ENCODE measurements at regions not wholly inside any gene's neighbourhood (a gene's known extent, or its start where the extent isn't known, plus 50 kb on each side); places are given as distances from the start of the nearest gene placed in this dataset.

DNA sequence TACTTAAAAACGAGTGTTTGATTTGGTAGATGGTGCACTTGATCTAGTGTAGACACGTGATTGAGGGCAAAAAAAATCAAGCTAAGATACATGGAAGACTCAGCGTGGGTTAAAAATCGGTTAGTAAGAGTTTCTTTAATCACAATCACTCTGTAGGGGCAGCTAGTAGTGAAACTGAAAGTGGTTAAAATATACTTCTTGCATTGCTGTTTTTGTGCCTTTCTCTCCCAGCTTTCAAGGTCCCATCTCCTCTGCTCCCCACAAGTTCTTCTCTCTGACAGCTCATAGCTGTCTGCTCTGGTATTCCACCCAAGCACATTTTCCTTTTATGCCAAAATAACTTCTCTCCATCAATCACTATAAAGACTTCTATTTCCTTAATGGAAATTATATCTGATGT is 1089.7 kb downstream of the EFNB2 start:
- H3K9me3 ChIP-seq: no peaks in the 10 kb centered on the region
- no peak for TF ChIP-seq CTCF (IDR thresholded peaks at IDR 0.05)
- TF ChIP-seq POLR2A (IDR thresholded peaks at IDR 0.05; ENCODE audit: low read depth): no peak
- TF ChIP-seq POLR2AphosphoS5 (IDR thresholded peaks at IDR 0.05): no peak
- TF ChIP-seq EP300 (IDR thresholded peaks at IDR 0.05): no peak
- no peaks in the 10 kb centered on the region for H3K36me3 ChIP-seq
- no peak overlapping the region for H3K4me3 ChIP-seq
- 74% methylated on average over 4 of the region's 4 CpGs for WGBS
- no peak for DNase-seq (ENCODE audit: extremely low spot score)
- peak overlapping the region in 1 of 4 donors; percentile 18 for H3K27ac ChIP-seq (replicated peaks in 1 of 4)
- intact Hi-C loops (cut with DNase I): loop anchor here (10.0 kb wide), 1 partner anchor 111 kb away; no protein-coding TSS in a partner anchor
- H3K27me3 ChIP-seq: no peaks in the 10 kb centered on the region
- H3K4me1 ChIP-seq: peaks cover 6 to 29% (median 25%) of the 10 kb centered on the region in 4 donors

DNA sequence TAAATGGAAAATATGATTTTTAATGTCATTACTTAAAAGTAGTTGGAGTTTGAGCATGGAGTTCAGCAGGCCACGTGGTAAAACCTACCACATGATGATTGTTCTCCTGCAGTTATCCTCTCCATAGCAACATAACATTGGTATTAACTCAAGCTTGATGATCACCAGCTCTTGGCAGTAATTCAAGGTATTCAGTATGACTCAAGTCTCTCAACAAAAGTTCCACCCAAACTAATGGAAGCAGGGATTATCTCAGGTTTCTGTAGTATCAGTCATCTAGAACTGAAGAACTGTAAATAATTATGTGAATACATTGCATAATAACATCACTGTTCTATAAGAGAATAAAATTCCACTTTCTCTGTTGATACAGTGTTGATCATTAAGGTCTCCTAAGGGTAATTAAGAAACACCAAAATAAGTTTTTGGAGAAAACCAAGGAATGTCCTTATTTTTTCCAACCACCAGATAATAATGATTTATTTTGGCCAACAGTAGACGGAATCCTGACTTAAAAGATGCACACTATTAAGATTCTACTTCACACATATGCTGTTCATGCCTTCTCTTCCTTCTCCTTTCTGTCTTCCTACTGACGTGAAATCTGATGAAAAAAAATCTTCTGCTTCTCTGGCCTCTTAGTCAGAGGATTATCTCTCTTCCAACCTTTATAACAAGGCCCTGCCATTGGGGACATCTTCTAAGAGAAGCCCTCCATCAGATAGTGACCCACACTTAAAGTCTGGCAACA is 1092.3 kb downstream of the EFNB2 start:
- TF ChIP-seq CTCF (IDR thresholded peaks at IDR 0.05) (no peak), POLR2AphosphoS5 (IDR thresholded peaks at IDR 0.05) (peak; percentile 7 to 71)
- Histone ChIP-seq H3K4me1 (peaks cover 6 to 30% (median 25%) of the 10 kb centered on the region in 4 donors), H3K27me3 (no peaks in the 10 kb centered on the region), H3K36me3 (no peaks in the 10 kb centered on the region), H3K9me3 (no peaks in the 10 kb centered on the region), H3K27ac (replicated peaks in 1 of 4) (peak overlapping the region; percentile 42 to 63 (median 56)), H3K4me3 (no peak overlapping the region)
- WGBS: 38% methylated on average over 3 of the region's 3 CpGs
- intact Hi-C loops (cut with DNase I): loop anchor here (10.0 kb wide), 1 partner anchor 108 kb away; no protein-coding TSS in a partner anchor
- DNase-seq (ENCODE audit: extremely low spot score): no peak

DNA sequence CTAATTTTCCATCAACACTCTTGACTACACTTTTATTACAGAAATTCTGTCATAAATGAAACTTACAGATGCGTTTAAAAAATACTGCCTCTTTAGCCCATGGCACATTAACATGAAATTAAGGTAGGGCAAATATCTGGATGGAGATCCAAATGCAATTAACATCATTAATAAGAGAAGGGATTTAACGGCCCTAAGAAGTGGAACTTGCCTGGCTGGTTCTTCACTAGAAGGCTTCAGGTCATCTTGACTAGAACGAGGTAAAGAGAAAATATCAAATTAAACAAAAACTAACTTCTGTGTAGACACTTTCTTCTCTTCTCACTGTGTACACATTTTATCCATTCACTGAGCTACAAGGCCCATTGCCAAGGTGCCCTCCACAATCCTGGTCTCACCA is 1093.4 kb downstream of the EFNB2 start:
- Histone ChIP-seq H3K4me1 (peaks cover 6 to 30% (median 25%) of the 10 kb centered on the region in 4 donors), H3K9me3 (no peaks in the 10 kb centered on the region), H3K27ac (replicated peaks in 1 of 4) (peak overlapping the region; percentile 42 to 63 (median 48)), H3K4me3 (no peak overlapping the region), H3K36me3 (no peaks in the 10 kb centered on the region), H3K27me3 (no peaks in the 10 kb centered on the region)
- 61% methylated on average over 3 of the region's 3 CpGs for WGBS
- intact Hi-C loops (cut with DNase I): loop anchor here (10.0 kb wide), 1 partner anchor 107 kb away; no protein-coding TSS in a partner anchor
- DNase-seq (ENCODE audit: extremely low spot score): no peak
- TF ChIP-seq CTCF (IDR thresholded peaks at IDR 0.05): no peak
- no peak for TF ChIP-seq POLR2A (IDR thresholded peaks at IDR 0.05; ENCODE audit: low read depth)
- no peak for TF ChIP-seq POLR2AphosphoS5 (IDR thresholded peaks at IDR 0.05)
- no peak for TF ChIP-seq EP300 (IDR thresholded peaks at IDR 0.05)

DNA sequence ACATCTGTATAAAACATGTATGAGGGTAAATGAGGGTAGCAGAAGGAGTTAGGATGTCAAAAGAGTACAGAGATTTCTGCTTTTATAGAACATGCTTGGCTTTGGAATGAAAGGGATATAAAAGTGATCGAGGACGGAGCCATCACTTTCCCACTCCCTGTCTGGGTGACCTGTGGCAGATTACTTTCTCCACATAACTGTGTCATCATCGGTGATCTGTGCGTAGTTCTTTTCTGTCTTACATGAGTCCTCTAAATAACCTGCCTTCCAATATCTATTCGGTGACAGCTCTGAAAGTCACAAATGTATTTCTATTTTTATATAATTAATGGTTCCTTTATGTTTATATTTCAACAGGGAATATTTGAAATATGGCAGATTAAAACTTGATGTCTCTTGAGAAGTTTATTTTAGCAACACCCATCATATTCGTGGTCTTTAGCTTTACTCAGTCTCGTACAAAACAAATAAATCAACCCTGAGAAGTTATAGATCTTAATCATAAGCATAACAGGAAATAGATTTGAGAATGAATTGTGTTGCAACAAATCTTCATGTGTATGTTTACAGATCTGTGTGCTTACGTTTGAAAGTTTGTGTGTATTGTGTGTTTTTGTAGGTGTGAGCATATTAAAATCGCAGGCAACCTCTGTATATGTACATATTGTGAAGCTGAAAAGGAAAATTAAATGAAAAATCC is 1094.3 kb downstream of the EFNB2 start:
- H3K4me3 ChIP-seq: no peak overlapping the region
- WGBS: 48% methylated on average over 9 of the region's 9 CpGs
- TF ChIP-seq POLR2A (IDR thresholded peaks at IDR 0.05; ENCODE audit: low read depth) (no peak), EP300 (IDR thresholded peaks at IDR 0.05) (no peak), POLR2AphosphoS5 (IDR thresholded peaks at IDR 0.05) (no peak), CTCF (IDR thresholded peaks at IDR 0.05) (no peak)
- H3K4me1 ChIP-seq: peaks cover 6 to 30% (median 24%) of the 10 kb centered on the region in 4 donors
- no peaks in the 10 kb centered on the region for H3K36me3 ChIP-seq
- H3K9me3 ChIP-seq: no peaks in the 10 kb centered on the region
- no peaks in the 10 kb centered on the region for H3K27me3 ChIP-seq
- H3K27ac ChIP-seq (replicated peaks in 1 of 4): peak overlapping the region; percentile 42 to 63 (median 48)
- no peak for DNase-seq (ENCODE audit: extremely low spot score)
- intact Hi-C loops (cut with DNase I): loop anchor here (10.0 kb wide), 1 partner anchor 106 kb away; no protein-coding TSS in a partner anchor

Measured in esophagus muscularis mucosa (tissue), 4 donors.